NAMALWA (cell line): ENCODE measurements at regions not wholly inside any gene's neighbourhood (a gene's known extent, or its start where the extent isn't known, plus 50 kb on each side); places are given as distances from the start of the nearest gene placed in this dataset.

Experiments used
- DNase-seq: peaks from one replicate; pipeline ENCODE4 v3.0.0-alpha.2; 2015; ENCODE audit warnings: low spot score

DNA sequence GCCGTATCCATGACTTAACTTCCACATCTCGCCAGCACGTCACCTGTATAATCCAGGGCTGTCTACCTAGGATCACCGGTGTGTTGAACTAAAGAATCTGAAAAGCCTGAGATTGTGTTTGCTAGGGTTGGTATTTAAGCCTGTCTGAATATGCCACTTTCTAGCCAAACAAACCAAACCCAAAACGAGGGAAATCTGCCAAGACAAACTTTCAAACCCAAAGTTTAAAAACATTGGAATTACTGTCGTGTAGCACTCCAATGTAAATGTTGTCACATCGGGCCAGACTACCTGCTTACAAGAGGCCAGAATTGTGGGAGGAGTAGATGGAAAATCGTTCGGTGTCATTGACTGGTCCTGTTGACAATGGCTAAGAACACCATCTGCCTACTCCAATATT lies 747.8 kb downstream of the EFNB2 start:
- DNase-seq = no peak

DNA sequence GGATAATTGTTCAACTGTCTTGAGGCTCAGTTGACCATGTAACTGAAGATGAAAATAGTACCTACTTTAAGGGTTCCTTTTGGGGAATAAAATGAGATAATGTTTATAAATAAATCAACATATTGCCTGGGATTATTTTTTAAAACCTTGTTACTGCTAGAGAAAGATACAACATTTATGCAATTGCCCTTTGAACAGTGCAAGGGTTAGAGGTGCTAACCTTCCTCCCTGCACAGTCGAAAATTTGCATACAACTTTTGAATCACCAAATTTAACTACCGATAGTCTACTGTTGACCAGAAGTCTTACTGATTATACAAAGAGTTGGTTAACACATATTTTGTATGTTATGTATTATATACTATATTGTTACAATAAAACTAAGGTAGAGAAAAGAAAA lies 750.0 kb downstream of the EFNB2 start:
- no peak for DNase-seq

- DNase-seq = no peak
Observed at GRCh38 chr13:105783261-105783660, 752.2 kb downstream of the EFNB2 start.

GRCh38 chr13:105778196-105778595 lies 757.3 kb downstream of the EFNB2 start:
- no peak for DNase-seq

GRCh38 chr13:105774739-105775460 lies 760.6 kb downstream of the EFNB2 start:
- no peak for DNase-seq

DNA sequence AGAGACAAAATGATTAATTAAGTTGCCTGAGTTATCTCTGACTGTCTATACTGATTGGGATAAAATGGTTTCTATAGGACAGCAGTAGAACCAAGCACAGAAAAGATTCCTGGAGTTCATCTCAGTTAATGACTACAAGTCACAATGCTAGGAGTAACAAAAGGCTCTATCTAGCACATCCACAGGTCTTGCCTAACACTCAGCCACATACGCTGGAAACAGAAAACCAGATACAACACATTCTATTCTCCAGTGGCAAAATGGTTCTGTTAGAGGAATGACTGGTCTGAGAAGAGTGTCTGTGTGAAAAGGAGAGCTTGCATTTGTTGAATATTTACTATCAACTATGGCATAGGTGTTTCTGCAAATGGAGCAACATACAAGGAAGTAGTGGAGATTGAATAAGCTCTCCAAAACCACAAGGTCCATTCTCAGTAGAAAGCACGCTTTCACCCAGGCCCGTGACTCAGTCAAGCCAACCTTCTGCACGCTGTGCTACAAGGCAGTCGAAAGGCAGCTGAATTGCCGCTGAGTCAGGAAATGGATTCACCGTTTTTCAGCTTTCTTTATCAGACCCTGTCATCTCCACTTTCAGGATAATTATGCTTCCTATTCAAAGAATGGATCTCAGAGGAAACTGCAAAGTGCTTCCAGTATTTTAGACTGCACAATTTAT lies 761.5 kb downstream of the EFNB2 start:
- no peak for DNase-seq

GRCh38 chr13:105773241-105773640 lies 762.2 kb downstream of the EFNB2 start:
- DNase-seq = no peak

GRCh38 chr13:105764486-105764885 lies 771.0 kb downstream of the EFNB2 start:
- no peak for DNase-seq

- DNase-seq = no peak
Observed at GRCh38 chr13:105763851-105764250, 771.6 kb downstream of the EFNB2 start.

DNA sequence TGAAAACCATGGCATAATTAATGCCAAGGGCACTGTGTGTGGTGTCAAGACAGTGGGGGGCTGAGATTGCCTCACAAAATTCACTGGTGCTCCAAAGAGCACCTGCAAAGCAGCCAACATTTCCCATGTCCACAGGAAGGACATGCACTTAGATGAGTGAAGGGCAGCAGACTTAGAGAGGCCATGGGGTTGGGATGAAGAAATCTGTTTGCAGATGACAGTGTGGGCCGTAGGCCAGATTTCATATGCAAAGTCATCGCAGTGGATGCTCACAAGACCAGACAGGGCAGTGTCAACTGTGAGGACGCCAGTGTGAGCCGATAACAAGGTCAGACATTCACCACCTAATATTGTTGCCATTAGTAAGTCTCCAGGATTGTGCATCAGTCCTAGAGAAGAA lies 773.4 kb downstream of the EFNB2 start:
- DNase-seq = no peak

DNA sequence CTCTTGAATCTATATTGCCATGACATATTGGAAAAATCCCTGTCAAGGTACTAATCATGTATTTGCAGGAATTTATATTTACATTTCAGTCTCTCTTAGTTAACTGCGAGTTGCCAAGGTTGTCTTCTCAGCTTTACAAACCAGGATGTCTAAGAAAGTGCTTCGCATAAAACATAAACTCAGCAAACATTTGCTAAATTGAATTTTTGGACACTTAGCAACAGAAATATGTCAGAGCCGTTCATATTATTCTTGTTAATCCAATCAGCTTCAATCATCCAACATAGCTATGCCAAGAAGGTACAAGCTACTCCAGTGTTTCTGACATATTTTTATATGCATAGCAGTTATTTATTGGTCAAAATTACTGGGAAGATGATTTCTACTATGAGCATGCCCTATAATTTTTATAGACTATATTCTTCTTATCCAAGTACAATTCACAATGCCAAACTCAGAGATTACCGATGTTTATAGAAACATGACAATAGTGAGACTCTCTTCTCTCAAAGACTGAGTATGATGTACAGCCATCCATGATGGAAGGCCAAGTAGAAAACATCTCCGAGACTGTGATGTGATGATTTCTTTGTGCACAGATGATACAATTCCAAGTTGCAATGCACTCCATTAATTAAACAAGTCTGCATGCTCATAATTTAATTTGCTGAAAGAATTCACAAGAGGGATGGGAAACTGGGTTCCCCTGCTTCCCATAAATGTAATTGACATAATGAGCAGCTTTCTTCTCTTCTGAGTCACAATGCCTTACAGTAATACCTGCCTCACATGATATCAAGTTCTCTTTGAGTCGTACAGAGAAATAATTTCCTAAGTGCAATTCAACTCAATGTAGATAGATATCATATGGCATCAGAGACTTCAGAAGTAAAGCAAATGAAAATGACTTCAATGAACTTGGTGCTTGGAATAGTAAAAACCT lies 776.3 kb downstream of the EFNB2 start:
- DNase-seq = no peak

DNA sequence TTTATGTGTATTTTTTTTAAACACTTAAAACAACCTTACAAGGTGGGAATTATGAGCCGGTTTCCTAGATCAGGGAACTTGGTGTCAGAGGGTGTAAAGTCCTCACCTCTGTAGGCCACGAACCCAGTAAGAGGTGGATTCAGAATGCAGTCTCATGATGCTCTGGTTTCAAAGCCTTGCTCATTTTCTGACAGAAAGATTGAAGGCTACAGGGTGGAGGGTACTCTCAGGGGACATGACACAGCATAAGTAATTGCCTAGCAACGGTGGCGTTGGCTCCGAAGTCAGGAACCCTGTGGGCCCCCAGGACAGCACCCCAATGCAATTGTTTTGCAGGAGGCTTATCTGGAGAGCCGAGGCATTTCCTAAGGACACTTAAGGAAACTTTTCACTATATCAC lies 794.7 kb downstream of the EFNB2 start:
- no peak for DNase-seq

GRCh38 chr13:105737688-105738087 lies 797.8 kb downstream of the EFNB2 start:
- DNase-seq = no peak

- no peak for DNase-seq
Observed at GRCh38 chr13:105735281-105735680, 800.2 kb downstream of the EFNB2 start.

DNA sequence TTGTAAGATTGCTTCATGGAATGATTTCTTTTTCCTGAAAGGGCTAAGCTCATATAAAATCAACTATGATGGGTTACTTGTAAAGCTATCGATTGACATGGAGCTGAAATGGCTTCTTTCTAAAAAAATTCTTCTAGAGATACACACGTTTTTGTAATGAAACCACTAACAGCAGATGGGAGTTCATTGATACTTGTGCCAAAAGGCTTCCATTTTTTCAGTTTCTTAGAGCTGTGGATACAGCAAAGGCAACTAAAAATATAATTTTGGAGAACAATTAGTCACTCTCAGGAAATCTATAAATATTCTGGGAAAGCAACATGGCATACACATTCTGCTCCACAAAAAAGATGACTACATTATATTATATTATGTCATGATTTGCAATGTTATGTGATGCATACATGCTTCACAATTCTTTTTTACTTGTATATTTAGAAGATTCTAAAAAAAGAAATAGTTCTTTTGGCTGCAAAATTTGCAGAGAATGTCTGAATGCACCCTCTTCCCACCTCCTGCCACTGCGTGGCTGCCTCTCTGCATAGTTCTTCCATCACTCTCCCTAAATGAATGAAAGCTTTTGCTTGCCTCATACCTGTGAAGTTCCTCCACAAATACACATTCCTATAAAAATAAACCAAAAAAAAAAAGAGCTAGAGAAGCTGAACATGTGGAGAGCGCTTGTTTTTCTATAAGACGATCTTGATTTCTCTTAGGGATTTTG lies 802.5 kb downstream of the EFNB2 start:
- DNase-seq = no peak

GRCh38 chr13:105725887-105726286 lies 809.6 kb downstream of the EFNB2 start:
- no peak for DNase-seq

DNA sequence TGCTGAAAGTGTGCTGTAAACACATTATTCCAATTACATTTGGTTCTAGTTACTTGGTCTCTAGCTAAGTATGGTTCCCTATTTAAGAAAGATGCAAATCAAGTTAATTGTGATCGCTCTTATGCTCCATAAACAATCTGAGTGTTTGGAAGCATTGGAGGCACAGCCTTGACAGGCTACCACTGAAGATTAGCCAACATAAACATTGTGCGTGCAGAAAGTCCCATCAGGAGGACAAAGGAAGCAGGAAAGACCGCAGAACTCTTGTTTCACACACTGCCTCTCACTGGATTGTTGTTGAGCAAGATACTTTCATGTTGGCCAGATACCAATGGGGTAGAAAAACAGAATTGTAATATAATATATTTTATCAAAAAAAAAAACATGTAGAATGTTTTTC lies 814.4 kb downstream of the EFNB2 start:
- DNase-seq = no peak

DNA sequence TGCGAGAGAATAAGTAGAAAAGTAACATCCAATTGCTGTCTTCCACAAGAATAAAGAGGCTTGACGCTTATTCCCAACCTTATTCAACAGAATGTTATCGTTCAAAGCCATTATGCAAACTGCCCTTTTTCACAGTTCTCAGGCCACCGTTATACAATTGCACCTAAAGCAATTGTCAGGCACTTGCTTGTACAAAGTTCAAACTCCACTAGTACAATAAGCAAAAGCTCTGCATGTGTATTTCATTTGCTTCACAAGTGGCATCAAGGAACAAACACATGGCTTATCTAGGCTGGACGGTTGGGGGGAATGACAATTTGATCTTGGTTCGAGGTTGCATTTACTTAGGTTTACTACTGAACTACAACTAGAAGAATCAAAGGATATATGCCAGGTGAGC lies 815.6 kb downstream of the EFNB2 start:
- no peak for DNase-seq

DNA sequence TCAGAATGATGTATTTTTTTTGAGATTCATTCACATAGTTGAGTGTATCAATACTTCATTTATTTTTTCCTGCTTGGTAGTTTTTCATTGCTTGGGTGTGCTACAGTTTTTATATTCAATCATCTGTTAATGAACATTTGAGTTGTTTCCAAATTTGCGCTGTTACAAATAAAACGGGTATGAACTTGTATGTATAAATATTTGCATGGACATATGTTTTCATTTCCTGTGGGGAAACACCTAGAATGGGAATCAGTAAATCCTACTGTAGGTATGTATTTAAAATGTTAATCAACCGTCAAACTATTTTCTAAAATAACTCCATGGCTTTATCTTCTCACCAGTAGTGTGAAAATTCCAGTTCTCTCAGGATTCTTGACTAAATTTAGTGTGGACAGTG lies 826.3 kb downstream of the EFNB2 start:
- DNase-seq = no peak

- DNase-seq = no peak
Observed at GRCh38 chr13:105703843-105704242, 831.6 kb downstream of the EFNB2 start.

- no peak for DNase-seq
Observed at GRCh38 chr13:105702441-105702840, 833.0 kb downstream of the EFNB2 start.

DNA sequence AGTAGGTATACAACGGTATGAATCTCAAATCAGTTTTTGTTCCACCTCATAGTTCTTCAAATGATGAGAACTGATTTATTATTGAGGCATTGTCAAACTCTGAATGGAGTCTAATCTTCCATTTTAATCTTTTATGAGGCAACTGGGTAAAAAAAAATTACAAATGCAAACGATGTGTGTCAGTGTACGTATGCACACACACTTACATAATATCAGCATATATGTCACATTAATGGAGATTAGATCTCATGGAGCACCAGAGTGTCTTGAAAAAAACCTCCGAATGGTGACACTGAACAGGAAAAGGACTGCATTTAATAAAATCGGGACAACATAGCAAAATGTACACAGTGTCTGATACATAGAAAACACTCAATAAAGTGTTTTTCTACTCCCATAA lies 842.7 kb downstream of the EFNB2 start:
- no peak for DNase-seq
